ENCODE measurements at regions not wholly inside any gene's neighbourhood (a gene's known extent, or its start where the extent isn't known, plus 50 kb on each side); places are given as distances from the start of the nearest gene placed in this dataset.

DNA sequence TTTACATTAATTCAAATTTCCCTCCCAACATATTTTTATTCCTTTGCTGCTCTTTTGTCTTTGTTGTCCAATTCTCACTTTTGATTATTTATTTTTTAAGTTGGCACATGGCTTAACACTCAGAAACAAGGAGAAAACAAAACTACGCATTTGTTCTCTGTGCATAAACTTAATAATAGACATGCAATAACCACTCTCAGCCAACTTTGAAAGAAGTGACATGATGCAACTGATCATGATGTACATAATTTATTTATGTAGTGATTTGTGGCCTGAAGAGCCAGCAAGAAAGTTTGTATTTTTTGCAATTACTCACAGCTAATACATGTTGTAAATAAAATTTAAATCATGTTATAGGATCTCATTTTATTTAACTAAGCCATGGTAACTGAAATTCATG lies 942.8 kb upstream of the PIK3C3 start:
- Histone ChIP-seq H3K18ac (ENCODE audit: low read depth in 1 of 2, low read length in 2 of 2) (no peak overlapping the region), H3K36me3 (ENCODE audit: control insufficient read depth in 1 of 2, insufficient read depth in 2 of 2, low read depth in 1 of 2, low read length in 2 of 2) (no peaks in the 10 kb centered on the region), H3K4me1 (ENCODE audit: control insufficient read depth, insufficient read depth, low read depth, low read length) (no peaks in the 10 kb centered on the region), H2BK12ac (ENCODE audit: low read length in 2 of 2) (no peak overlapping the region), H3K9me3 (ENCODE audit: control insufficient read depth, low read length) (no peaks in the 10 kb centered on the region), H2BK15ac (ENCODE audit: low read depth, poor library complexity, severe bottlenecking) (no peak overlapping the region), H2AFZ (ENCODE audit: low read depth, low read length) (no peak overlapping the region), H3K23ac (ENCODE audit: low read length in 2 of 2) (no peak overlapping the region), H3K14ac (ENCODE audit: low read length in 2 of 2) (no peak overlapping the region), H3K9ac (ENCODE audit: low read length) (no peak overlapping the region), H3K79me1 (replicated peaks; ENCODE audit: low read length, poor library complexity, severe bottlenecking) (no peaks in the 10 kb centered on the region), H2AK5ac (ENCODE audit: low read length, severe bottlenecking) (no peak overlapping the region), H3K27me3 (ENCODE audit: control insufficient read depth in 1 of 2, insufficient read depth in 1 of 2, low read length in 2 of 2) (no peaks in the 10 kb centered on the region), H4K8ac (ENCODE audit: low read length) (no peak overlapping the region), H2BK5ac (ENCODE audit: low read depth, low read length, poor library complexity, severe bottlenecking) (no peak overlapping the region), H2BK120ac (ENCODE audit: low read depth, low read length) (no peak overlapping the region), H3K4me3 (ENCODE audit: insufficient read depth in 1 of 2, low read depth in 1 of 2, low read length in 2 of 2) (no peak overlapping the region), H3K27ac (ENCODE audit: low read length, poor library complexity, severe bottlenecking) (no peak overlapping the region), H4K91ac (ENCODE audit: low read length) (no peak overlapping the region), H3K4ac (ENCODE audit: low read depth in 1 of 2, low read length in 2 of 2) (no peak overlapping the region), H3K4me2 (ENCODE audit: low read length, poor library complexity, severe bottlenecking) (no peak overlapping the region)
- no peak for DNase-seq
- WGBS: 100% methylated on average over 1 of the region's 1 CpG

DNA sequence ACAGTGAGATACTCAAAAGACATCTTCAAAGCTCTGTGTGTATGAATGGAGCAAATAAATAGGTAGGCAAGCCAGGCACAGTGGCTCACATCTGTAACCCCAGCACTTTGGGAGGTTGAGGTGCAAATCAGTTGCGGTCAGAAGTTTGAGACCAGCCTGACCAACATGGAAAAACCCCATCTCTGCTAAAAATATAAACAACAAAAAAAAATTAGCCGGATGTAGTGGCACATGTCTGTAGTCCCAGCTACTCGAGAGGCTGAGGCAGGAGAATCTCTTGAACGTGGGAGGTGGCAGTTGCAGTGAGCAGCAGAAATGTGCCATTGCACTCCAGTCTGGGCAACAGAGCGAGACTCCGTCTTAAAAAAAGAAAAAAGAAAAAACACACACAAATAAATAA lies 945.1 kb upstream of the PIK3C3 start:
- Histone ChIP-seq H3K23ac (ENCODE audit: low read length in 2 of 2) (no peak overlapping the region), H2AFZ (ENCODE audit: low read depth, low read length) (no peak overlapping the region), H3K27ac (ENCODE audit: low read length, poor library complexity, severe bottlenecking) (no peak overlapping the region), H3K36me3 (ENCODE audit: control insufficient read depth in 1 of 2, insufficient read depth in 2 of 2, low read depth in 1 of 2, low read length in 2 of 2) (no peaks in the 10 kb centered on the region), H3K27me3 (ENCODE audit: control insufficient read depth in 1 of 2, insufficient read depth in 1 of 2, low read length in 2 of 2) (no peaks in the 10 kb centered on the region), H2BK5ac (ENCODE audit: low read depth, low read length, poor library complexity, severe bottlenecking) (no peak overlapping the region), H2AK5ac (ENCODE audit: low read length, severe bottlenecking) (no peak overlapping the region), H2BK15ac (ENCODE audit: low read depth, poor library complexity, severe bottlenecking) (no peak overlapping the region), H4K91ac (ENCODE audit: low read length) (no peak overlapping the region), H4K8ac (ENCODE audit: low read length) (no peak overlapping the region), H3K79me1 (replicated peaks; ENCODE audit: low read length, poor library complexity, severe bottlenecking) (no peaks in the 10 kb centered on the region), H2BK12ac (ENCODE audit: low read length in 2 of 2) (no peak overlapping the region), H3K9me3 (ENCODE audit: control insufficient read depth, low read length) (no peaks in the 10 kb centered on the region), H2BK120ac (ENCODE audit: low read depth, low read length) (no peak overlapping the region), H3K4me2 (ENCODE audit: low read length, poor library complexity, severe bottlenecking) (no peak overlapping the region), H3K14ac (ENCODE audit: low read length in 2 of 2) (no peak overlapping the region), H3K4me1 (ENCODE audit: control insufficient read depth, insufficient read depth, low read depth, low read length) (no peaks in the 10 kb centered on the region), H3K18ac (ENCODE audit: low read depth in 1 of 2, low read length in 2 of 2) (no peak overlapping the region), H3K9ac (ENCODE audit: low read length) (no peak overlapping the region), H3K4ac (ENCODE audit: low read depth in 1 of 2, low read length in 2 of 2) (no peak overlapping the region), H3K4me3 (ENCODE audit: insufficient read depth in 1 of 2, low read depth in 1 of 2, low read length in 2 of 2) (no peak overlapping the region)
- no peak for DNase-seq
- 94% methylated on average over 4 of the region's 6 CpGs for WGBS

DNA sequence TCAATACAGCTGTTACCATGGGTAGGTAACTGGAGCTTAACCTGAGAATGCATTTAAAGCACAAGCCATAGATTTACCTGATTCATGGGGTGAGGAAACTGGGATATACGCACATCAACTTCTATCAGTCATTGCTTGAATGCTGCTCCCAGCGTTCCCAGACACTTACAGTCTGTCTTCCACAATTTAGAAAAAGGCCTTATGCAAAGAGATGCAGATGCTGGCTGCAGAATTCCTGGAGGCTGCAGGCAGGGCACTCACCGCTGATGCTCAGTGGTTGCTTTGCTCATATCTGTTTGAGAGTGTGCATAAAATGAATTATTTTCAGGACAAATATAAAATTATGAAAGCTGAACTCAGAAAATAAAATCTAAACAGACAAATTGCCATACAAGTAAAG lies 950.7 kb upstream of the PIK3C3 start:
- H3K4me1 ChIP-seq (ENCODE audit: control insufficient read depth, insufficient read depth, low read depth, low read length): no peaks in the 10 kb centered on the region
- H4K8ac ChIP-seq (ENCODE audit: low read length): no peak overlapping the region
- H3K4me3 ChIP-seq (ENCODE audit: insufficient read depth in 1 of 2, low read depth in 1 of 2, low read length in 2 of 2): no peak overlapping the region
- H2BK120ac ChIP-seq (ENCODE audit: low read depth, low read length): no peak overlapping the region
- no peak overlapping the region for H3K14ac ChIP-seq (ENCODE audit: low read length in 2 of 2)
- DNase-seq: no peak
- H3K9me3 ChIP-seq (ENCODE audit: control insufficient read depth, low read length): no peaks in the 10 kb centered on the region
- H3K27me3 ChIP-seq (ENCODE audit: control insufficient read depth in 1 of 2, insufficient read depth in 1 of 2, low read length in 2 of 2): no peaks in the 10 kb centered on the region
- H4K91ac ChIP-seq (ENCODE audit: low read length): no peak overlapping the region
- no peak overlapping the region for H3K9ac ChIP-seq (ENCODE audit: low read length)
- H3K18ac ChIP-seq (ENCODE audit: low read depth in 1 of 2, low read length in 2 of 2): no peak overlapping the region
- H3K23ac ChIP-seq (ENCODE audit: low read length in 2 of 2): no peak overlapping the region
- no peak overlapping the region for H2BK12ac ChIP-seq (ENCODE audit: low read length in 2 of 2)
- H2AFZ ChIP-seq (ENCODE audit: low read depth, low read length): no peak overlapping the region
- 78% methylated on average over 3 of the region's 3 CpGs for WGBS
- no peak overlapping the region for H3K4me2 ChIP-seq (ENCODE audit: low read length, poor library complexity, severe bottlenecking)
- no peak overlapping the region for H3K27ac ChIP-seq (ENCODE audit: low read length, poor library complexity, severe bottlenecking)
- H2BK15ac ChIP-seq (ENCODE audit: low read depth, poor library complexity, severe bottlenecking): no peak overlapping the region
- H3K36me3 ChIP-seq (ENCODE audit: control insufficient read depth in 1 of 2, insufficient read depth in 2 of 2, low read depth in 1 of 2, low read length in 2 of 2): no peaks in the 10 kb centered on the region
- H3K4ac ChIP-seq (ENCODE audit: low read depth in 1 of 2, low read length in 2 of 2): no peak overlapping the region
- H2BK5ac ChIP-seq (ENCODE audit: low read depth, low read length, poor library complexity, severe bottlenecking): no peak overlapping the region
- H2AK5ac ChIP-seq (ENCODE audit: low read length, severe bottlenecking): no peak overlapping the region
- no peaks in the 10 kb centered on the region for H3K79me1 ChIP-seq (replicated peaks; ENCODE audit: low read length, poor library complexity, severe bottlenecking)

DNA sequence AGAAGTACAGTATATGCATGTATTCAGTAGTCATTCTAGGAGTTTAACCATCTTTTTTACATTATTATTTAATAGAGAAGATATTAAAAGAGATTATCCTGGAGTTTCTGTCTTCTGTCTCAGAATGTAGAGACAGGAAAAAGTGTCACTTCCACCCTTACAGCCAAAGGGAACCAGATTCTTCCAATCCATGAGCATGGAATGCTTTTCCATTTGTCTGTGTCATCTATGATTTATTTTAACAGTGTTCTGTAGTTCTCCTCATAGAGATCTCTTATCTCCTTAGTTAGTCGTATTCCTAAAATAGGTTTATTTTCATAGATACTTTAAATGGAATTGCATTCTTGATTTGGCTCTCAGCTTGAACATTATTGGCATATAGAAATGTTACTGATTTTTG lies 959.5 kb upstream of the PIK3C3 start:
- H2AK5ac ChIP-seq (ENCODE audit: low read length, severe bottlenecking): no peak overlapping the region
- WGBS: no CpG with 5 or more reads among the region's 1 CpG
- H3K23ac ChIP-seq (ENCODE audit: low read length in 2 of 2): no peak overlapping the region
- no peaks in the 10 kb centered on the region for H3K36me3 ChIP-seq (ENCODE audit: control insufficient read depth in 1 of 2, insufficient read depth in 2 of 2, low read depth in 1 of 2, low read length in 2 of 2)
- no peaks in the 10 kb centered on the region for H3K79me1 ChIP-seq (replicated peaks; ENCODE audit: low read length, poor library complexity, severe bottlenecking)
- no peaks in the 10 kb centered on the region for H3K4me1 ChIP-seq (ENCODE audit: control insufficient read depth, insufficient read depth, low read depth, low read length)
- no peak overlapping the region for H3K9ac ChIP-seq (ENCODE audit: low read length)
- no peak overlapping the region for H3K4ac ChIP-seq (ENCODE audit: low read depth in 1 of 2, low read length in 2 of 2)
- H2BK15ac ChIP-seq (ENCODE audit: low read depth, poor library complexity, severe bottlenecking): no peak overlapping the region
- H3K9me3 ChIP-seq (ENCODE audit: control insufficient read depth, low read length): no peaks in the 10 kb centered on the region
- no peak overlapping the region for H4K91ac ChIP-seq (ENCODE audit: low read length)
- no peak overlapping the region for H3K27ac ChIP-seq (ENCODE audit: low read length, poor library complexity, severe bottlenecking)
- no peak overlapping the region for H2BK5ac ChIP-seq (ENCODE audit: low read depth, low read length, poor library complexity, severe bottlenecking)
- H3K4me3 ChIP-seq (ENCODE audit: insufficient read depth in 1 of 2, low read depth in 1 of 2, low read length in 2 of 2): no peak overlapping the region
- no peak overlapping the region for H3K4me2 ChIP-seq (ENCODE audit: low read length, poor library complexity, severe bottlenecking)
- no peak for DNase-seq
- H3K14ac ChIP-seq (ENCODE audit: low read length in 2 of 2): no peak overlapping the region
- no peak overlapping the region for H2BK120ac ChIP-seq (ENCODE audit: low read depth, low read length)
- no peak overlapping the region for H2BK12ac ChIP-seq (ENCODE audit: low read length in 2 of 2)
- no peak overlapping the region for H3K18ac ChIP-seq (ENCODE audit: low read depth in 1 of 2, low read length in 2 of 2)
- no peaks in the 10 kb centered on the region for H3K27me3 ChIP-seq (ENCODE audit: control insufficient read depth in 1 of 2, insufficient read depth in 1 of 2, low read length in 2 of 2)
- no peak overlapping the region for H4K8ac ChIP-seq (ENCODE audit: low read length)
- H2AFZ ChIP-seq (ENCODE audit: low read depth, low read length): no peak overlapping the region
